ENCODE measurements at regions not wholly inside any gene's neighbourhood (a gene's known extent, or its start where the extent isn't known, plus 50 kb on each side); places are given as distances from the start of the nearest gene placed in this dataset.

- Histone ChIP-seq H3K4me1 (ENCODE audit: control insufficient read depth in 2 of 2, insufficient read depth in 2 of 2, low read length in 1 of 2) (no peaks in the 10 kb centered on the region), H3K27ac (ENCODE audit: low read depth in 2 of 2, low read length in 1 of 2) (no peak overlapping the region), H3K4me3 (ENCODE audit: low read depth in 1 of 2, low read length in 2 of 2) (no peak overlapping the region), H3K9me3 (ENCODE audit: control insufficient read depth in 2 of 2, insufficient read depth in 1 of 2, low read depth in 1 of 2, low read length in 1 of 2) (no peaks in the 10 kb centered on the region), H3K36me3 (ENCODE audit: control insufficient read depth in 2 of 2, insufficient read depth in 2 of 2, low read length in 1 of 2) (no peaks in the 10 kb centered on the region), H3K27me3 (ENCODE audit: control insufficient read depth in 1 of 2, insufficient read depth in 2 of 2, low read length in 2 of 2) (no peaks in the 10 kb centered on the region)
- WGBS, 2 donors, result 68 to 69% methylated on average over 1 of the region's 1 CpG
Observed at GRCh38 chr16:55392701-55393100, 68.7 kb downstream of the IRX6 start.

GRCh38 chr16:55393991-55394390 is 70.0 kb downstream of the IRX6 start:
- H3K9me3 ChIP-seq (ENCODE audit: control insufficient read depth in 2 of 2, insufficient read depth in 1 of 2, low read depth in 1 of 2, low read length in 1 of 2), result no peaks in the 10 kb centered on the region
- H3K4me1 ChIP-seq (ENCODE audit: control insufficient read depth in 2 of 2, insufficient read depth in 2 of 2, low read length in 1 of 2), result no peaks in the 10 kb centered on the region
- no peaks in the 10 kb centered on the region for H3K27me3 ChIP-seq (ENCODE audit: control insufficient read depth in 1 of 2, insufficient read depth in 2 of 2, low read length in 2 of 2)
- H3K27ac ChIP-seq (ENCODE audit: low read depth in 2 of 2, low read length in 1 of 2), result no peak overlapping the region
- WGBS, 2 donors, result 46 to 47% methylated on average over 4 of the region's 4 CpGs
- H3K36me3 ChIP-seq (ENCODE audit: control insufficient read depth in 2 of 2, insufficient read depth in 2 of 2, low read length in 1 of 2), result no peaks in the 10 kb centered on the region
- H3K4me3 ChIP-seq (ENCODE audit: low read depth in 1 of 2, low read length in 2 of 2), result no peak overlapping the region

GRCh38 chr16:55398762-55399161 is 74.8 kb downstream of the IRX6 start:
- Histone ChIP-seq H3K27ac (ENCODE audit: low read depth in 2 of 2, low read length in 1 of 2) (no peak overlapping the region), H3K36me3 (ENCODE audit: control insufficient read depth in 2 of 2, insufficient read depth in 2 of 2, low read length in 1 of 2) (no peaks in the 10 kb centered on the region), H3K27me3 (ENCODE audit: control insufficient read depth in 1 of 2, insufficient read depth in 2 of 2, low read length in 2 of 2) (no peaks in the 10 kb centered on the region), H3K4me3 (ENCODE audit: low read depth in 1 of 2, low read length in 2 of 2) (no peak overlapping the region), H3K9me3 (ENCODE audit: control insufficient read depth in 2 of 2, insufficient read depth in 1 of 2, low read depth in 1 of 2, low read length in 1 of 2) (no peaks in the 10 kb centered on the region), H3K4me1 (ENCODE audit: control insufficient read depth in 2 of 2, insufficient read depth in 2 of 2, low read length in 1 of 2) (no peaks in the 10 kb centered on the region)
- 84 to 88% methylated on average over 10 of the region's 10 CpGs for WGBS, 2 donors

GRCh38 chr16:55399911-55400310 is 75.9 kb downstream of the IRX6 start:
- H3K27me3 ChIP-seq (ENCODE audit: control insufficient read depth in 1 of 2, insufficient read depth in 2 of 2, low read length in 2 of 2), result no peaks in the 10 kb centered on the region
- no peaks in the 10 kb centered on the region for H3K36me3 ChIP-seq (ENCODE audit: control insufficient read depth in 2 of 2, insufficient read depth in 2 of 2, low read length in 1 of 2)
- no peak overlapping the region for H3K4me3 ChIP-seq (ENCODE audit: low read depth in 1 of 2, low read length in 2 of 2)
- 80 to 85% methylated on average over 5 of the region's 5 CpGs for WGBS, 2 donors
- no peaks in the 10 kb centered on the region for H3K9me3 ChIP-seq (ENCODE audit: control insufficient read depth in 2 of 2, insufficient read depth in 1 of 2, low read depth in 1 of 2, low read length in 1 of 2)
- no peak overlapping the region for H3K27ac ChIP-seq (ENCODE audit: low read depth in 2 of 2, low read length in 1 of 2)
- no peaks in the 10 kb centered on the region for H3K4me1 ChIP-seq (ENCODE audit: control insufficient read depth in 2 of 2, insufficient read depth in 2 of 2, low read length in 1 of 2)

GRCh38 chr16:55401046-55401445 is 77.0 kb downstream of the IRX6 start:
- no peaks in the 10 kb centered on the region for H3K4me1 ChIP-seq (ENCODE audit: control insufficient read depth in 2 of 2, insufficient read depth in 2 of 2, low read length in 1 of 2)
- no peaks in the 10 kb centered on the region for H3K9me3 ChIP-seq (ENCODE audit: control insufficient read depth in 2 of 2, insufficient read depth in 1 of 2, low read depth in 1 of 2, low read length in 1 of 2)
- H3K27me3 ChIP-seq (ENCODE audit: control insufficient read depth in 1 of 2, insufficient read depth in 2 of 2, low read length in 2 of 2), result no peaks in the 10 kb centered on the region
- no peak overlapping the region for H3K27ac ChIP-seq (ENCODE audit: low read depth in 2 of 2, low read length in 1 of 2)
- no peaks in the 10 kb centered on the region for H3K36me3 ChIP-seq (ENCODE audit: control insufficient read depth in 2 of 2, insufficient read depth in 2 of 2, low read length in 1 of 2)
- 57 to 66% methylated on average over 3 of the region's 3 CpGs for WGBS, 2 donors
- no peak overlapping the region for H3K4me3 ChIP-seq (ENCODE audit: low read depth in 1 of 2, low read length in 2 of 2)

- 57 to 67% methylated on average over 1 of the region's 1 CpG for WGBS, 2 donors
Observed at GRCh38 chr16:55403464-55403863, 75.5 kb upstream of the MMP2 start.

GRCh38 chr16:55406651-55407050 is 72.3 kb upstream of the MMP2 start:
- H3K9me3 ChIP-seq (ENCODE audit: control insufficient read depth in 2 of 2, insufficient read depth in 1 of 2, low read depth in 1 of 2, low read length in 1 of 2), result no peaks in the 10 kb centered on the region
- H3K36me3 ChIP-seq (ENCODE audit: control insufficient read depth in 2 of 2, insufficient read depth in 2 of 2, low read length in 1 of 2), result no peaks in the 10 kb centered on the region
- H3K4me3 ChIP-seq (ENCODE audit: low read depth in 1 of 2, low read length in 2 of 2), result no peak overlapping the region
- H3K4me1 ChIP-seq (ENCODE audit: control insufficient read depth in 2 of 2, insufficient read depth in 2 of 2, low read length in 1 of 2), result no peaks in the 10 kb centered on the region
- H3K27me3 ChIP-seq (ENCODE audit: control insufficient read depth in 1 of 2, insufficient read depth in 2 of 2, low read length in 2 of 2), result no peaks in the 10 kb centered on the region
- H3K27ac ChIP-seq (ENCODE audit: low read depth in 2 of 2, low read length in 1 of 2), result no peak overlapping the region
- WGBS, 2 donors, result 81 to 89% methylated on average over 2 of the region's 2 CpGs

More at GRCh38 chr16:55403464-55403863, 75.5 kb upstream of the MMP2 start:
- Histone ChIP-seq H3K4me3 (ENCODE audit: low read depth in 1 of 2, low read length in 2 of 2) (no peak overlapping the region), H3K27me3 (ENCODE audit: control insufficient read depth in 1 of 2, insufficient read depth in 2 of 2, low read length in 2 of 2) (no peaks in the 10 kb centered on the region), H3K27ac (ENCODE audit: low read depth in 2 of 2, low read length in 1 of 2) (peak overlapping the region; percentile 31 to 69), H3K36me3 (ENCODE audit: control insufficient read depth in 2 of 2, insufficient read depth in 2 of 2, low read length in 1 of 2) (no peaks in the 10 kb centered on the region), H3K4me1 (ENCODE audit: control insufficient read depth in 2 of 2, insufficient read depth in 2 of 2, low read length in 1 of 2) (no peaks in the 10 kb centered on the region), H3K9me3 (ENCODE audit: control insufficient read depth in 2 of 2, insufficient read depth in 1 of 2, low read depth in 1 of 2, low read length in 1 of 2) (no peaks in the 10 kb centered on the region)

GRCh38 chr16:55408661-55409060 is 70.3 kb upstream of the MMP2 start:
- WGBS, 2 donors, result 62 to 80% methylated on average over 6 of the region's 6 CpGs

GRCh38 chr16:55411231-55411630 is 67.8 kb upstream of the MMP2 start:
- Histone ChIP-seq H3K27ac (ENCODE audit: low read depth in 2 of 2, low read length in 1 of 2) (no peak overlapping the region), H3K36me3 (ENCODE audit: control insufficient read depth in 2 of 2, insufficient read depth in 2 of 2, low read length in 1 of 2) (no peaks in the 10 kb centered on the region), H3K4me3 (ENCODE audit: low read depth in 1 of 2, low read length in 2 of 2) (no peak overlapping the region), H3K27me3 (ENCODE audit: control insufficient read depth in 1 of 2, insufficient read depth in 2 of 2, low read length in 2 of 2) (no peaks in the 10 kb centered on the region), H3K4me1 (ENCODE audit: control insufficient read depth in 2 of 2, insufficient read depth in 2 of 2, low read length in 1 of 2) (no peaks in the 10 kb centered on the region), H3K9me3 (ENCODE audit: control insufficient read depth in 2 of 2, insufficient read depth in 1 of 2, low read depth in 1 of 2, low read length in 1 of 2) (no peaks in the 10 kb centered on the region)
- WGBS, 2 donors, result 66 to 69% methylated on average over 3 of the region's 3 CpGs

More at GRCh38 chr16:55408661-55409060, 70.3 kb upstream of the MMP2 start:
- no peaks in the 10 kb centered on the region for H3K4me1 ChIP-seq (ENCODE audit: control insufficient read depth in 2 of 2, insufficient read depth in 2 of 2, low read length in 1 of 2)
- H3K9me3 ChIP-seq (ENCODE audit: control insufficient read depth in 2 of 2, insufficient read depth in 1 of 2, low read depth in 1 of 2, low read length in 1 of 2), result no peaks in the 10 kb centered on the region
- H3K27me3 ChIP-seq (ENCODE audit: control insufficient read depth in 1 of 2, insufficient read depth in 2 of 2, low read length in 2 of 2), result no peaks in the 10 kb centered on the region
- H3K27ac ChIP-seq (ENCODE audit: low read depth in 2 of 2, low read length in 1 of 2), result no peak overlapping the region
- H3K4me3 ChIP-seq (ENCODE audit: low read depth in 1 of 2, low read length in 2 of 2), result no peak overlapping the region
- no peaks in the 10 kb centered on the region for H3K36me3 ChIP-seq (ENCODE audit: control insufficient read depth in 2 of 2, insufficient read depth in 2 of 2, low read length in 1 of 2)

- H3K27me3 ChIP-seq (ENCODE audit: control insufficient read depth in 1 of 2, insufficient read depth in 2 of 2, low read length in 2 of 2), result no peaks in the 10 kb centered on the region
- no peaks in the 10 kb centered on the region for H3K9me3 ChIP-seq (ENCODE audit: control insufficient read depth in 2 of 2, insufficient read depth in 1 of 2, low read depth in 1 of 2, low read length in 1 of 2)
- H3K4me1 ChIP-seq (ENCODE audit: control insufficient read depth in 2 of 2, insufficient read depth in 2 of 2, low read length in 1 of 2), result no peaks in the 10 kb centered on the region
- WGBS, 2 donors, result 37 to 40% methylated on average over 2 of the region's 2 CpGs
- H3K4me3 ChIP-seq (ENCODE audit: low read depth in 1 of 2, low read length in 2 of 2), result no peak overlapping the region
- H3K27ac ChIP-seq (ENCODE audit: low read depth in 2 of 2, low read length in 1 of 2), result no peak overlapping the region
- H3K36me3 ChIP-seq (ENCODE audit: control insufficient read depth in 2 of 2, insufficient read depth in 2 of 2, low read length in 1 of 2), result no peaks in the 10 kb centered on the region
Observed at GRCh38 chr16:55418586-55418985, 60.4 kb upstream of the MMP2 start.
